HG02885 (cell line): ENCODE measurements at regions not wholly inside any gene's neighbourhood (a gene's known extent, or its start where the extent isn't known, plus 50 kb on each side); places are given as distances from the start of the nearest gene placed in this dataset.
"Not testable (repeated sequence)": the region's sequence is repeated elsewhere in the genome, so short reads cannot be mapped to it uniquely, and the experiment has no call there.

Experiments
- ATAC-seq: cut with Tn5 transposase; IDR thresholded peaks from one replicate; pipeline ENCODE4 v1.9.1; 2021; ENCODE audit warnings: mild to moderate bottlenecking; ENCODE audit not compliant: unreplicated experiment, poor library complexity

DNA sequence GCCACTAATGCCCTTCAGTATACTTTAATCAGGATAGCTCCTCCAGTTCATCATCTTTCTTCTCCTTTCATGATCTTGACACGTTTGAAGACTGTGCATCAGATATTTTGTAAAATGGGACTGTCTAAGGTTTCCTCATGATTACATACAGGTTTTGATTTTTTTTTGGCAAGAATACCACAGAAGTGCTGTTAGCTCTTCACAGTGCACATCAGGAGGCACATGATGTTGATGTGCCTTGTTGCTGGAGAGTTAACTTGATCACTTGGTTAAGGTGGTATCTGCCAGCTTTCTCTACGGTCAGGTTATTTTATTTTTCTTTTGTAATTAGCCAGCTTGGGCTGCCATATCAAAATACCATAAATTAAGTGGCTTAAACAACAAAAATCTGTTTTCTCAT, 128.6 kb upstream of the IVNS1ABP start:
- no peak for ATAC-seq

DNA sequence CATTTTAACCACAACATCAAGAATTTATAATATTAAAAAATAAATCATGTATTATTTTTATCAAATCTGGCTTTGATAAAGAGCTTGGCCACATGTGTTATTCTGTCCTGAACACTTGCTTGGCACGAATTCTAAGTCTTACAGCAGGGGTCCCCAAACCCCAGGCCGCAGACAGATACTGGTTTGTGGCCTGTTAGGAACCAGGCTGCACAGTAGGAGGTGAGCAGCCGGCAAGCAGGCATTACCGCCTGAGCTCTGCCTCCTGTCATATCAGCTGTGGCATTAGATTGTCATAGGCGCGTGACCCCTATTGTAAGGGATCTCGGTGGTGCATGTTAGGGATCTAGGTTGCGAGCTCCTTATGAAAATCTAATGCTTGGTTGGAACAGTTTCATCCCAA, 127.6 kb upstream of the IVNS1ABP start:
- ATAC-seq = no peak

DNA sequence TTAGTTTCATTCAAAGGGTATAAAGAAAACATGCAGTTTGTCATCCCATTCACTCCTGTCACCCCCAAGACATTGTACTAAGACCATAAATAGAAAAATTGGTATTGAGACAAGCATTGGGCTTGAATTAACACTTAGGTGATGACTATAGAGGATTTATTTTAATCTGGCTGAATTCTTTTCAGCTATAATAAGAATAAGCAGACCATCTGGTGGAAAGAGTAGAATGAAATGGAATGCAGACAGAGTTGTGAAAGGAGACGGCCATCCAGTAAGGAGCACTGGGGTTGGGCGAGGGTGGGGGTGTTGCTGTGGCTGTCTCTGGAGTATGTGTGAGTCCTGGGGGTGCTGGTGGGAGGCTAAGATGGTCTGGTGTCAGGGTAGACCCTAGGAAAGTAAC, 125.0 kb upstream of the IVNS1ABP start:
- ATAC-seq = no peak

DNA sequence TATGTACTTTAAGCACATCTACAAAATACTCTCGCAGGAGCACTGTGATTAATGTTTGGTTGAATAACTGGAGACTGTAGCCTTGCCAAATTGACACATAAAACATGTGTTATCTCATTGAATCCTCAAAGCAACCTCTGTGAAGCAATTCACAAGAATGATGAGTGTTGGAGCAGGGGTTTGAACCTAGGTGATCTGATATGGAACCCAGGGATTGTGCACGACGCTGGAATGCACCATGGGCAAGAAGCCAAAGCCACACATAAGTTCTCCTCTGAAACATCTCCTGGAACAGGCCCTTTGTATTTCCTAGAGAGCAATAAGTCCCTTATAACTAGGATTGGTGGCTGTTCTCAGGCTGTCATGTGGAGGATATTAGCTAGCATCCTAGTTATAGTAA, 124.6 kb upstream of the IVNS1ABP start:
- no peak for ATAC-seq

DNA sequence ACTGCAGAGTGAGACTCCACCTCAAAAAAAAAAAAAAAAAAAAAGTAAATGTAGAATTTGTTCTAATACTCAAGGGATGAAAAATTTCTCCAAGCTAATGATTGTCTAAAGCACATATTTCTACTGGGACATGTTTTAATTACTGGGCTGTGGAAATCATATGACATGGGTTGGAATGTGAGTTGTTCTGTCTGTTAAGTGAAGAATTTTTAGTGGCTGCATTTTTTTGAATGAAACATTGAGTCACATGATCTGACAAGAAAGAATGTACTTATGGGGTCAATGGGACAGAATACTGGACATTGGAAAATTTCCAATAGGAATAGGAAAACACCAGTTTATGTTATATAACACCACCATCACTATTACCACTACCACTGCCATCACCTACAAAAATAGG, 123.8 kb upstream of the IVNS1ABP start:
- ATAC-seq = no peak

DNA sequence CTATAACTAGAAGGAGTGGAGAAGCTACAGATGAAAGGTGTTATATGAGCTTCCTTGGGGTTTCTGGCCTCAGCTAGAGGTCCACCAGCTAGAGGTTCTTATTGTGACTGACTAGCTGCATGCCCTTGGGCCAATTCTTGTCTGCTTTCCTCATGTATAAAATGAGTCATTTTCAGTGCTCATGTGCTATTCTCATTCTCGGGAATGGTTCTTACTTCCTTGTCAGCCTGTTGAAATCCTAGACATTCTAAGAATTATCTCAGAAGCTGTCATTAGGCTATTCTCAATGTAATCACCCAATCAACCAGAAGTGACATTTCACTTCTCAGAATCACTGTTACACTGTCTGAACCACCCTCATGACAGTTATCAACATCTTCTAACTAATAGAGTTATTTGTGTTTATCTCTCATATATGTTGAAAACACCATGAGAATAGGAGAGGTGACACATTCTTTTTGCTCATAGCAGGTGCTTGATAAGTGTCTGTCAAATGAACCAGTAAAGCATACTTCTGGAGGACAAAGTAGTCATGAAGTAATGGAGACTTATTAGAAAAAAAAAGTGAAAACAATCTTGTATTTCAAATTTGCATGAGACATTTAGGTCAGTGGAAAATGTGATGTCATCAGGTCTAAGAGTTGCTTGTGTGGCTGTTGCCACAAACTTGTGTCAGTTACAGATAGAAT, 122.8 kb upstream of the IVNS1ABP start:
- ATAC-seq = peak; percentile 77

DNA sequence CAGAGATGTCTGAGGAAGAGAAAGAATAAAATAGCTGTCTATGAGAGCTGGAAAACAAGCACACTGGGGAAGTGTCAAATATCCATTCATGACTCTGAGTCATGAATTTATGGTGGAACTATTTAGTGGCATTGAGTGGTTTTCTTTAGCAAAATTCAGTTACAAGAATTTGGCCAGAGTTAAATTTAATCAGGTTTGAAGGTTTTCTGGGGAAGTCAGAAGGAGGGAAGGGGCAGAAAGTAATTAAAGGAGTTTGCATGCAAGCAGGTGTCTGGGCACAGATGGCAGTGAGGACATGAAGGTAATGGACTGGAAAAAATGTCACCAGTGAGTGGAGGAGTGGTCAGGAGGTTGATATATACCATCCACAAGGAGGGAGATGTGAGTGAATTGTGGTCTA, 121.9 kb upstream of the IVNS1ABP start:
- ATAC-seq = no peak

DNA sequence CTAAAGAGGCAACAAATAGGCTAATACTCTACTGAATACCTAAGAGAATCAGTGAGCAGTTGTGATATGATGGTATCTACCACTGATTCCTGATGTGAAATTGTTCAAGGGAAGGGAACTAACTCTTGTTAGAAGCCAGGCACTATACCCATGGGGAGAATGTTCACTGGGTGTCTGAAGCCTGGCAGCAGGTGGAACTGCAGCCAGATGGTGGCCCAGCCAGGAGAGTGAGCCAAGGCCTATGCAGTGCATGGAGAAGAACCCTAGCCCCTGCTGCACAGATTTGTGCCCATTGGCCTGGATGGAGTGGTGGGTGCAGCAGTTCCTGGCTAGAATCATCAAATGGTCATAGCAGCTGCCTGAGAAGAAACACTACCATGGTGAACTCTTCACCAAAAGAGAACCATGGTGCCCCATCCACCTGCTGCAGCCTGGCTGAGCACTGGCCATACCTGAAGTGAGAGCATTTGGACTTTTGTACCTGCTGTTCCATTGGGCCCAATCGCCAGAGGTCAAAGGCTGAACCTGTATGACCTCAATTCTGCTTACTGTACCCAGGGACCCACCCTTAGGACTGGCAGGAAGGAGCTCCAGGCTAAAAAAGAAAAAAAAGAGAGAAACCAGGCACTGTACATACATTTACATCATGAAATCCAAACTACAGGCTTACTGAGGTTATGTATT, 118.8 kb upstream of the IVNS1ABP start:
- ATAC-seq = no peak

DNA sequence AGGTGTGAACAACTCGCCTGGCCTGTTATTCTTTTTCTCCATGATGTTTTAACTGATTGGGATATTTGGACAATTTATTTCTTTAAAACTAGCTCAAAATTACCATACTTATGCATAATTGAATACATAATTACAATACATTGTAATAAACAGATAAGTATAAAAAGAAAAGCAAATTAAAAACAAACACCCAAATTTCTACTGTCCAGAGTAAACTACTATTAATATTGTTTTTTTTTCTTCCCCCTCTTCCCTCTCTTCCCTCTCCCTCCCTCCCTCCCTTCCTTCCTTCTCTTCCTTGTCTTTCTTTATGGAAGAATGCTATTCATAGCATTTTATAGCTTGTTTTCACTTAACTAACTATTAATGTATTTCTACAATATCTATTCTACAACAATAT, 117.7 kb upstream of the IVNS1ABP start:
- ATAC-seq = no peak

DNA sequence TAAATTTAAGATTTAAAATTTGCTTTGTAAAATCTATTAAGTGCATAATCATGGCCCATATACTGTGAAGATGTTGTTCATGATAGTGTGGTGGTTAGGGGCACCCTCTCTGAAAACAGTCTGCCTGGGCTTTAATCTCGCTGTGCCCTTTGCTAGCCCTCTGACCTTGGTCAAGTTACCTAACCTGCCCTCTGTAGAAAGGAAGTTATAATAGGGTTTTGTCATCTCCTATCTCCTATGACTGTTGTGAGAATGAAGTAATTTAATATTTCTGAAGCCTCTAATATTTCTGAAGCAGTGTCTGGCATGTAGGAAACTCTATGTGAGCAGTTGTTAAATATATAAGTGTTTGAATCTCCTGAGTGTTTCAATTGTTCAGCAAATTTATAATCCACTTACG, 116.6 kb upstream of the IVNS1ABP start:
- no peak for ATAC-seq

DNA sequence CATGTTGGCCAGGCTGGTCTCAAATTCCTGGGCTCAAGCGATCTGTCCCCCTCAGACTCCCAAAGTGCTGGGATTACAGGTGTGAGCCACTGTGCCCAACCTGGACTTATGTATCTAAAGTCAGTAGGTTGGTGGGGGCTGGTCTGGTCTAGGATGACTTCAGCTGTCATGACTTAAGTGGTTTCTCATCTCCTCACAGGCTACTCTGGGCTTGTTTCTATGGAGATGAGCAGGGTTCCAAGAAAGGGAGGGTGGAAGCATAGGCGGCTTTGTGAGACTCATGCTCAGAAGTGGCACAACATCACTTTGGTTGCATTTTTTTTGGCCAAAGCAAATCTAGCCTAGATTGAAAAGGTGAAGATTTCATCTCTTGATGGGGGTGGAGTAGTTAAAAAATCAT, 115.9 kb upstream of the IVNS1ABP start:
- ATAC-seq = no peak

DNA sequence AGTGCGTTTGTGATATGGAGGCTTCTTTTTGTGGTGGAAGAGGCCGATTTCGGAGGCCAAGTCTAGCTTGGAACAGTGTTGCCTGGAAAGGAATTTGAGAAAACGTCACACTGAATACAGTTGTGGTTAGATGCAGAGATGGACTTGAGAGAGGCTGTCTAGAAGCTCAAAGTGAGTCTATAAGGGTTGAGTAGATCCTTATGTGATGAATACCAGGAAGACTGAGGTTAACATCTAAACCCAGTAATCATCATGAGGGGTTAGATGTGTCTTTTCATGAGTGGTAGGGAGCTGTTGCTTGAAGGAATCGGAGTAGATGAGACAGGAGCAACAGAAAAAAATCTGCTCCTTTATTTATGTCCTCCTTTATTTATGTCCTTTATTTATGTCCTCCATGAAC, 114.6 kb upstream of the IVNS1ABP start:
- ATAC-seq = no peak

DNA sequence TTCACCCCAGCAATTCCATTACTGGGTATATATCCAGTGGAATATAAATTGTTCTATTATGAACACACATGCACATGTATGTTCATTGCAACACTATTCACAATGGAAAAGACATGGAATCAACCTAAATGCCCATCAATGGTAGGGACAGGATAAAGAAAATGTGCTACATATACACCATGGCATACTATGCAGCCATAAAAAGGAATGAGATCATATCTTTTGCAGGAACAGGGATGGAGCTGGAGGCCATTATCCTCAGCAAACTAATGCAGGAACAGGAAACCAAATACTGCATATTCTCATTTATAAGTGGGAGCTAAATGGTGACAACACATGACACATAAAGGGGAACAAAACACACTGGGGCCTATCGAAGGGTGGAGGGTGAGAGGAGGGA, 112.6 kb upstream of the IVNS1ABP start:
- not testable (repeated sequence) for ATAC-seq

DNA sequence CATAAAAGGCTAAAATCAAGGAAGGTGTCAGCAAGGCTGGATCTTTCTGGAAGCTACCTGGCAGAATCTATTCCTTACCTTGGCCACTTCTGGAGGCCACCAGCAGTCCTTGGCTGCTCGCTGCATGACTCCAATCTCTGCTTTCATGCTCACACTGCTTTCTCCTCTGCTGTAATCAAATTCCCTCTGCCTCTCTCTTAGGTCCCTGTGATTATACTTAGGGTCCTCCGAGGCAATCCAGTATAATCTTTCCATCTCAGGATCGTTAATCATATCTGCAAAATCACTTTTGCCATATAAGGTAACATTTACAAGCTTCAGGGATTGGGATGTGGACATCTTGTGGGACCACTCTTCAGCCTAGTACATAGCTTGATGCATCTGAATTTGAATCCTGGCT, 110.7 kb upstream of the IVNS1ABP start:
- no peak for ATAC-seq

DNA sequence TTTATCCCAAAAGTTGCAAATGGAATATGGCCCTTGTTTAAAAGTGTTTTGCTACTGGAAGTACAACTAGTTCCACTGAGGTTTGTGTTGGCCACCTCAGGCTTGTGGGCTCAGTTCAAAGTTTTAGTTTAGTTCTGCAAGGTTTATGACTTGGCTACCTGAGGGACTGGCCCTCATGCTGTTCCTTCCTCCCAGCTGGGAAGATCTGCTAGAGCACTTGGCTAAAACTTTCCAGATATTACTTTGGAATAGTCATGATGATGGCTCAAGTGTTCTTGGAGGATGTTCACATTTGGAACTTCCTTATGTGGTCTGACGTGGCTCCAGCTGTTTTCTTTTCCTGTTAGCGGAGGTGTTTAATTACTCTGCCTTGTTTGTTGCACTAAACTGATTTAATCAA, 110.2 kb upstream of the IVNS1ABP start:
- ATAC-seq = no peak

DNA sequence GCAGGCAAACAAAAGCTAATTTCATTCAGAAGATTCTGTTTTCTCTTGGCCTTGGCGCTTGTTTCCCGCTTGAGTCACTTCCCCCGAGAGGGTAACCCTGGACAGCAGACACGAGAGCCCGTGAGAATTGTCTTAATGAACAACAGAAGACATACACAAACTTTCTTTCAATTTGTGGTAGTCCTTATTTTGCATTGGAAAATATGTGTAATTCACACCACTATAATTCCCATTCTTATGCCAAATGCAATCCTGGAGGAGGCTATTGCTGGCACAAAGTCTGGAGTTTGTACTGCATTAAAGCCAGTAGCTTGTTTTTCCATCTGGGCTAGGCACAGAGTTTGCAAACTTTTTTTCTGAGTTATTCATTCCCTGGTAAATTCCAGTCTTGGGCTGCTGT, 109.8 kb upstream of the IVNS1ABP start:
- no peak for ATAC-seq

DNA sequence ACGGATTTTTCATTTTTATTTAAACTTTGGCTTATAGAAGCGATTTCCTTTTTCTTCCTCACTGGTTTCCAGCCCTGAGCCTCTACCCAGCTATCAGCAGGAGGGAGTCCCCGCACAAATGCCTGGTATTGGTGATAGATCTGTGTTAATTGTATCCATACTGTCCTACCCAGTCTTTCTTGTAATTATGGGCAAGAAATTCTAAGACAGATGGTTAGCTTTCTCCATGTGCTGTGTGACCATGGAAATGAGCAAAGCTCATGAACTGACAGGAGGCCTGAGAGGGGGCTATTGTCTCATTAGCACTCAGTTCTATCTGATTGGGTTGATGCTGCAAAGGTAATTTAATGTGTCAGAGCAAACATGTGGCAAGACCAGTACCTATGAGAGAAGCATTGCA, 108.1 kb upstream of the IVNS1ABP start:
- ATAC-seq = no peak

DNA sequence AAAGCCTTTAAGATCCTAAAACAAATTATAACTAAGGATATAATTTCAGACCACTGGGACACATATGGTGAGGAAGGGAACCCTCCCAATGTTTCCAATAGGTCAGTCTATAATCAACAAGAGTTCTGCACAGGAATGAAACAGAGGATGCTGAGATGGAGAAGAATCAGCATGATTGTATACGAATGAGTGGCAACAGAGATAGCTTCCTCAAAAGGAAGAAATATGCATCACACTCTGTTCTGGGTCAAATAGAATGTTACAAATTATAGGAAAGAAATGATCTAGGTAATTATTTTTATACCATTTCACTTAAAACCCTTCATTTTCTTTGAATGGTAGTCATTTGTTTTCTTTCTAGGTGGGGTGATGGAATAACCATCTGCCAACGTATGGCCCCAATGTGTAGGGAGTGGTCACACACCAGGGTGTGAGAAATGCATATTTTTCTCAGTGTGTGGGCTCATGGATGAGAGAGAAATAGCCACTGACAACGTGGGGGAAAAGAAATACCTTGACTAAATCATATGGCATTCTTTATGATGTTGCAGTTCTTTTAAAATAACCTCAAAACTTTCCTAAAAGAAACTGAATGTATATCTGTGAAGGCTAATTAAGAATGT, 104.6 kb upstream of the IVNS1ABP start:
- ATAC-seq = no peak

DNA sequence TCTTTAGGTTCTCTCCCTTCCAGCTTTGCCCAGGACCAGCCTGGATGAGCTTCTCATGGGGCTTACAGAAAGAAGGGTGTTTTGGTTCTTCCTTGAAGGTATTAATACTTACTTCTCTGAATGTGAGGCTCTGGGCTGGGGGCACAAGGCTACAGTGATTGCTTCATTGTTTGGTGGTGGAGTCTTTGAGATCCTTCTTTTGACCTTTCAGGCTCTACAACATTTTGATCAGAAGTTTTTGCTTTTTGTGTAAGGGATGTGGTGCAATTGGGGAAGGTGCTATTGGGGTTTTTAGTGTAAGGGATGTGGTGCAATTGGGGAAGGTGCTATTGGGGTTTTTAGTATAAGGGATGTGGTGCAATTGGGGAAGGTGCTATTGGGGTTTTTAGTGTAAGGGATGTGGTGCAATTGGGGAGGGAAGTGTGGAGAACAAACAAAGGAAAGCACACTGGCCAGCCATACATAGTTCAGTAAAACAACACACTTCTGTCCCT, 103.6 kb upstream of the IVNS1ABP start:
- ATAC-seq = no peak

DNA sequence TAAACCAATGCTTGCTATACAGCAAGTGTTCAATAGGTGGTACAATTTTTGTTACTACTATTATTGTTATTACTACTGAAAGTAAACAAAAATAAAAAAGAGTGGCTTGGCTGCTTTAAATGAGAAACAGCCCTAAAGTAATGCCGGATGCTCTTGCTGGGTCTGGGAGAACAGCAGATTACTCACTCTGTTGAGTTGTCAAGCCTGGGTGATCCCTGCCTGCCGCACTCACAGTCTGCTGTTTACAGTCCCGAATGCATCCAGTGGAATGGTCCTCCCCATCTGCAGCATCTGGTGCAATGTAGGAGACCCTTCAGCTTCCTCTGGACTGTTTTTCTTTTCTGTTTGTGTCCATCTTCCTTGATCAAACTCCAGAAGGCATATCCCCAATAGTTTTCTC, 102.7 kb upstream of the IVNS1ABP start:
- ATAC-seq = no peak

DNA sequence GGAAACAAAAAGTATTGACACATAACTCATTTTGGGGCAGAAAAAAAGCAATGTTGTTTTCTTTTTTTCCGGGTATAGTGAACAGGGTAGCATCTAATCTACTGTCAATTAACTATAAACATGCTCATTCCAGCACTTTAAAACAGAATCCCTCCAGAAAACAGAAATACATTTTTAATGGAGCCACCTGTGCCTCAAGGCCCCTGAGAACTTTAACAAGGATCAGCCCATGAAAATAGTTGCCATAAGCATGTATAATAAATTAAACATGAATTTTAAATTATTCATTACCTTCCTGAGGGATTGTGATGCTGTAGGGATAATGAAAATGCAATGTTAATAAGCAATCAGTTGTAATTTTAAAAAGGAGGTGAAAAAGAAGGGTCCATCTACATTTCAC, 101.4 kb upstream of the IVNS1ABP start:
- no peak for ATAC-seq
